Peyer's patch (tissue), 4 donors: ENCODE measurements at regions not wholly inside any gene's neighbourhood (a gene's known extent, or its start where the extent isn't known, plus 50 kb on each side); places are given as distances from the start of the nearest gene placed in this dataset.

Experiments used
- POLR2A ChIP-seq, 2 donors: fragments of 450-650 bp; IDR thresholded peaks; one replicate each; pipeline ENCODE4 v1.5.1; 2017; ENCODE audit warnings: antibody characterized with exemption in 2 of 2, mild to moderate bottlenecking in 2 of 2, moderate library complexity in 2 of 2
- TF ChIP-seq, protein P1 (sequence below), 6 experiments: fragments of 450-650 bp in 4 of 6; fragments of 200-600 bp in 2 of 6; sonication (generic) in 1 of 6; IDR thresholded peaks; one replicate each; pipeline ENCODE4 v1.5.1; 2017 to 2019; ENCODE audit warnings: antibody characterized with exemption in 6 of 6, mild to moderate bottlenecking in 3 of 6, moderate library complexity in 1 of 6

DNA sequence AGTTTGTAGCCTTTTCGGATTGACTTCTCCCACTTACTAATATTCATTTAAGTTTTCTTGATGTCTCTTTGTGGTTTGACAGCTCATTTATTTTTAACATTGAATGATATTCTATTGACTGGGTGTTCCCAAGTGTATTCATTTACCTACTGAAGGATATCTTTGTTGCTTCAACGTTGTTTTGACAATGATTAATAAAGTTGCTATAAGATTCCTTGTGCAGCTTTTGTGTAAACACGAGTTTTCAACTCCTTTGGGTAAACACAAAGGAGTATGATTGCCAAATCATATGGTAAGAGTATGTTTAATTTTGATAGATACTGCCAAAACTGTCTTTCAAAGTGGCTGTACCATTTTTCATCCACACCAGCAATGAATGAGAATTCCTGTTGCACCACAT is 1200.9 kb downstream of the DSC3 start:
- TF ChIP-seq, protein P1, sequence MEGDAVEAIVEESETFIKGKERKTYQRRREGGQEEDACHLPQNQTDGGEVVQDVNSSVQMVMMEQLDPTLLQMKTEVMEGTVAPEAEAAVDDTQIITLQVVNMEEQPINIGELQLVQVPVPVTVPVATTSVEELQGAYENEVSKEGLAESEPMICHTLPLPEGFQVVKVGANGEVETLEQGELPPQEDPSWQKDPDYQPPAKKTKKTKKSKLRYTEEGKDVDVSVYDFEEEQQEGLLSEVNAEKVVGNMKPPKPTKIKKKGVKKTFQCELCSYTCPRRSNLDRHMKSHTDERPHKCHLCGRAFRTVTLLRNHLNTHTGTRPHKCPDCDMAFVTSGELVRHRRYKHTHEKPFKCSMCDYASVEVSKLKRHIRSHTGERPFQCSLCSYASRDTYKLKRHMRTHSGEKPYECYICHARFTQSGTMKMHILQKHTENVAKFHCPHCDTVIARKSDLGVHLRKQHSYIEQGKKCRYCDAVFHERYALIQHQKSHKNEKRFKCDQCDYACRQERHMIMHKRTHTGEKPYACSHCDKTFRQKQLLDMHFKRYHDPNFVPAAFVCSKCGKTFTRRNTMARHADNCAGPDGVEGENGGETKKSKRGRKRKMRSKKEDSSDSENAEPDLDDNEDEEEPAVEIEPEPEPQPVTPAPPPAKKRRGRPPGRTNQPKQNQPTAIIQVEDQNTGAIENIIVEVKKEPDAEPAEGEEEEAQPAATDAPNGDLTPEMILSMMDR (IDR thresholded peaks at IDR 0.05): no peak
- TF ChIP-seq POLR2A (IDR thresholded peaks at IDR 0.05): no peak
